GM12878 (cell line): ENCODE measurements at regions not wholly inside any gene's neighbourhood (a gene's known extent, or its start where the extent isn't known, plus 50 kb on each side); places are given as distances from the start of the nearest gene placed in this dataset.

Experiments
- ATAC-seq: fragments of 200-7000 bp; cut with Tn5 transposase; 3 replicates; pipeline ENCODE4 v1.9.1; 2020; ENCODE audit warnings: mild to moderate bottlenecking, moderate library complexity
- BruUV-seq: library from RNA; stranded (reverse); fragments of 400-500 nt; replicated peaks from 2 replicates; lab custom pipeline; 2021; lab: Mats Ljungman, UMichigan
- CTCF ChIA-PET: fragments of 300-600 bp; sonication (Branson Sonifier 250); formaldehyde crosslinking; extraction: SDS; loops from one replicate; lab custom pipeline; 2021; ENCODE audit warnings: inconsistent platforms; lab: Yijun Ruan, JAX
- POLR2A ChIA-PET: fragments of 350-600 bp; formaldehyde crosslinking; extraction: SDS; loops from one replicate; lab custom pipeline; 2021; ENCODE audit warnings: inconsistent platforms; lab: Charles Lee
- RAD21 ChIA-PET: fragments of 300-600 bp; sonication (Branson Sonifier 250); formaldehyde crosslinking; loops from one replicate; lab custom pipeline; 2023; ENCODE audit warnings: antibody characterized with exemption; ENCODE audit not compliant: unreplicated experiment; lab: Charles Lee
- SMC1A ChIA-PET: fragments of 300-600 bp; sonication (Branson Sonifier 250); formaldehyde crosslinking; loops from one replicate; lab custom pipeline; 2023; ENCODE audit not compliant: unreplicated experiment, uncharacterized antibody; lab: Charles Lee
- DNase-seq: peaks from one replicate; pipeline ENCODE4 v3.0.0-alpha.2; 2011; ENCODE audit warnings: low read depth, low spot score
- FAIRE-seq: peaks from 3 replicates; lab custom pipeline; 2011; peaks lifted over from hg19 to GRCh38; lab: Jason Lieb, UNC
- H2AFZ ChIP-seq: 2 replicates; pipeline ENCODE4 v1.6.0; 2011; ENCODE audit warnings: low read depth, low read length, control low read depth; ENCODE audit not compliant: control insufficient read depth
- H3K27ac ChIP-seq: 2 replicates; pipeline ENCODE4 v1.5.1; 2011; ENCODE audit warnings: control low read depth; ENCODE audit not compliant: control insufficient read depth, insufficient read depth
- H3K27me3 ChIP-seq, 2 experiments: replicated peaks in 1 of 2; 2 replicates each; pipeline versions ENCODE4 v1.6.0 to v1.6.1; 2011; ENCODE audit warnings: low read length in 1 of 2; ENCODE audit not compliant: control insufficient read depth in 2 of 2, insufficient read depth in 2 of 2
- H3K36me3 ChIP-seq, 2 experiments: 2 replicates each; pipeline ENCODE4 v1.5.1; 2011; ENCODE audit warnings: low read length in 1 of 2; ENCODE audit not compliant: control insufficient read depth in 2 of 2, insufficient read depth in 2 of 2
- H3K4me1 ChIP-seq: 2 replicates; pipeline ENCODE4 v1.6.1; 2011; ENCODE audit warnings: mild to moderate bottlenecking, low read length, moderate library complexity, mixed read lengths; ENCODE audit not compliant: control insufficient read depth, insufficient read depth
- H3K4me2 ChIP-seq: 2 replicates; pipeline ENCODE4 v1.6.0; 2011; ENCODE audit warnings: control low read depth; ENCODE audit not compliant: control insufficient read depth, insufficient read depth
- H3K4me3 ChIP-seq: fragments of 200-600 bp; sonication (generic); 2 replicates; pipeline ENCODE4 v1.5.1; 2016
- H3K79me2 ChIP-seq: 2 replicates; pipeline ENCODE4 v1.6.0; 2011; ENCODE audit warnings: low read length; ENCODE audit not compliant: control insufficient read depth, insufficient read depth
- H3K9ac ChIP-seq: 2 replicates; pipeline ENCODE4 v1.8.0; 2011; ENCODE audit warnings: low read length, control low read depth, mixed read lengths; ENCODE audit not compliant: control insufficient read depth, insufficient read depth
- H3K9me3 ChIP-seq: replicated peaks from 3 replicates; pipeline ENCODE4 v1.5.1; 2011; ENCODE audit warnings: mild to moderate bottlenecking, low read length; ENCODE audit not compliant: control insufficient read depth, insufficient read depth
- H4K20me1 ChIP-seq: 2 replicates; pipeline ENCODE4 v1.6.0; 2011; ENCODE audit not compliant: control insufficient read depth, insufficient read depth
- IRF3 ChIP-seq: fragments of 450-650 bp; IDR thresholded peaks from 2 replicates; pipeline ENCODE4 v1.6.1; 2014; ENCODE audit warnings: mild to moderate bottlenecking
- MTA2 ChIP-seq: fragments of 450-650 bp; IDR thresholded peaks from 2 replicates; pipeline ENCODE4 v1.6.1; 2016; ENCODE audit warnings: low read depth, mild to moderate bottlenecking, moderate library complexity
- RAD21 ChIP-seq: IDR thresholded peaks from 2 replicates; pipeline ENCODE4 v1.6.1; 2011; ENCODE audit warnings: mild to moderate bottlenecking, low read depth, low read length, moderate library complexity; ENCODE audit not compliant: insufficient read depth
- RAD51 ChIP-seq: fragments of 450-650 bp; IDR thresholded peaks from 2 replicates; pipeline ENCODE4 v1.6.1; 2016; ENCODE audit warnings: moderate library complexity, mild to moderate bottlenecking, inconsistent platforms
- SMC3 ChIP-seq: IDR thresholded peaks from 2 replicates; pipeline ENCODE4 v1.6.1; 2011; ENCODE audit warnings: low read length, improper control_type of control experiment, borderline replicate concordance
- WGBS: methylation state at CpG from one replicate; pipeline ENCODE4 v1.1.6; 2016; ENCODE audit warnings: low lambda C conversion rate; ENCODE audit not compliant: insufficient replicate concordance, insufficient coverage; ENCODE audit errors: missing lambda C conversion rate; 5-methylcytosine and 5-hydroxymethylcytosine counted together
- in situ Hi-C: fragments of 300-500 bp; cut with MboI; formaldehyde crosslinking; loops from 9 replicates; pipeline ENCODE4 v1.14.3; 2018; ENCODE audit warnings: mixed read lengths
- intact Hi-C: fragments of 100-400 bp; cut with micrococcal nuclease; formaldehyde crosslinking; loops from one replicate; pipeline ENCODE4 v1.14.2; 2022; ENCODE audit not compliant: unreplicated experiment
- TF ChIP-seq, protein P1 (sequence below): IDR thresholded peaks from 2 replicates; pipeline ENCODE4 v1.6.1; 2011; ENCODE audit warnings: mild to moderate bottlenecking, low read depth, low read length, moderate library complexity; ENCODE audit not compliant: insufficient replicate concordance
- TF ChIP-seq, protein P2 (sequence below), 3 experiments: IDR thresholded peaks in 2 of 3; conservative IDR thresholded peaks in 1 of 3; 2 replicates each; pipeline ENCODE4 v1.5.1; 2011; ENCODE audit warnings: low read depth in 3 of 3, low read length in 3 of 3, mild to moderate bottlenecking in 3 of 3, control low read depth in 2 of 3, moderate library complexity in 2 of 3, inconsistent platforms in 1 of 3, mixed read lengths in 1 of 3; ENCODE audit not compliant: control insufficient read depth in 2 of 3, insufficient read depth in 1 of 3; ENCODE audit errors: extremely low read depth in 1 of 3

DNA sequence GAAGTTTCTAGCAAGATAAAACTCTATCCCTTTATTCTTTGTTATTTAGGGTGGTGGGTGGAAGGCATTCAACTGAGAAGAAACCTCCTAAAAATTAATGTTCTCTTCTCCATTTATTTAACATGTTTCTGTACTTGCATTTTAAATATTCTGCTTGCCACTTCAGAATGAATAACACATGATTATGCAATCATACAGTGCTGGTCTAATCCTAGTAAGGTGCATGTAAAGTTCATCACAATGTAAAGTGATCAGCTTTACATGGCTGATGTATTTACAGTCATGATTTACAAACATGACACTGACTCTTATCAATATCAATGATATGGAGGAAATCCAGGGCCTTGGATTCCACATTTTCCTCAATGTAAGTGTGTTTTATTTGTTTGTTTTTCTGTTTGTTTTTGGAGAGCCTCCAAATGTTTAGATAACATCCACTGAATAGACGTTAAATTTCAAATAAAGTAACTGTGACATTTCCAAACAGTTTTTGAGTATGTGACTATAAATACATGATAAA lies 342.1 kb upstream of the CTSO start:
- WGBS: 71% methylated on average over 1 of the region's 1 CpG
- Histone ChIP-seq H3K4me1 (no peaks in the 10 kb centered on the region), H3K27ac (no peak overlapping the region), H3K79me2 (no peaks in the 10 kb centered on the region), H3K9ac (no peak overlapping the region), H3K4me2 (no peak overlapping the region), H4K20me1 (no peaks in the 10 kb centered on the region), H3K4me3 (no peak overlapping the region), H2AFZ (no peak overlapping the region), H3K27me3 (no peaks in the 10 kb centered on the region), H3K36me3 (no peaks in the 10 kb centered on the region), H3K9me3 (no peaks in the 10 kb centered on the region)
- intact Hi-C loops: no loop called here
- ATAC-seq (no peak), DNase-seq (no peak), FAIRE-seq (no peak)
- SMC1A ChIA-PET: no interaction called here
- no TSS peak for BruUV-seq
- CTCF ChIA-PET: no interaction called here
- in situ Hi-C loops: no loop called here
- RAD21 ChIA-PET: no interaction called here
- POLR2A ChIA-PET: no interaction called here
- TF ChIP-seq IRF3 (no peak), MTA2 (no peak)
- TF ChIP-seq, protein P1, sequence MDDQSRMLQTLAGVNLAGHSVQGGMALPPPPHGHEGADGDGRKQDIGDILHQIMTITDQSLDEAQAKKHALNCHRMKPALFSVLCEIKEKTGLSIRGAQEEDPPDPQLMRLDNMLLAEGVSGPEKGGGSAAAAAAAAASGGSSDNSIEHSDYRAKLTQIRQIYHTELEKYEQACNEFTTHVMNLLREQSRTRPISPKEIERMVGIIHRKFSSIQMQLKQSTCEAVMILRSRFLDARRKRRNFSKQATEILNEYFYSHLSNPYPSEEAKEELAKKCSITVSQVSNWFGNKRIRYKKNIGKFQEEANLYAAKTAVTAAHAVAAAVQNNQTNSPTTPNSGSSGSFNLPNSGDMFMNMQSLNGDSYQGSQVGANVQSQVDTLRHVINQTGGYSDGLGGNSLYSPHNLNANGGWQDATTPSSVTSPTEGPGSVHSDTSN: no peak

DNA sequence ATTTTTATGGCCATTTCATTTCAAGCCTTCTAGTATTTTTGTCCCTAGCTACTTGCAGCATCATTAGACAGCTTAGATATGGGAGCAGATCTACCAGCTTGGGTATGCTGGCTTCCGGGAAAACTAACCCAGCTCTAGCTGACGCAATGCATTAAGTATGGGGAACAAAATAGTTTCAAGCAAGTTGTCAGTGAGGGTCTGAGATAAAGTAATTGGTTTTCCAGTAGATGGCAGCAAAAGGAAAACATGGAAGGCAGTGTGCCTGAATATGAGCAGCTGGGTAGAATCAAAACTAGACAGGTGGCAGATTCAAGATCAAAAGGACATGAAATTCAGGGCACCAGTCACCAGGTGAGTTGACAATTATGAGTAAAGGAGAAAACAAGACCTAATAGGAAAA lies 340.9 kb upstream of the CTSO start:
- Histone ChIP-seq H3K79me2 (no peaks in the 10 kb centered on the region), H3K9me3 (no peaks in the 10 kb centered on the region), H3K27me3 (no peaks in the 10 kb centered on the region), H3K4me3 (no peak overlapping the region), H3K9ac (no peak overlapping the region), H3K36me3 (no peaks in the 10 kb centered on the region), H3K4me2 (no peak overlapping the region), H2AFZ (no peak overlapping the region), H4K20me1 (no peaks in the 10 kb centered on the region), H3K27ac (no peak overlapping the region), H3K4me1 (no peaks in the 10 kb centered on the region)
- ChIA-PET RAD21 (interaction anchor here (0.7 to 2.6 kb wide), 2 partner anchors 87 to 126 kb away, joined by 4 to 12 read pairs; no protein-coding TSS in a partner anchor), POLR2A (no interaction called here), CTCF (interaction anchor here (0.6 to 1.7 kb wide), 9 partner anchors 15 to 907 kb away, joined by 4 to 7 read pairs (median 4); no protein-coding TSS in a partner anchor), SMC1A (interaction anchor here (1.1 kb wide), 1 partner anchor 125 kb away, joined by 4 read pairs; no protein-coding TSS in a partner anchor)
- no TSS peak for BruUV-seq
- FAIRE-seq (no peak), ATAC-seq (peak; percentile 55), DNase-seq (no peak)
- no peak for TF ChIP-seq RAD51
- TF ChIP-seq, protein P2, sequence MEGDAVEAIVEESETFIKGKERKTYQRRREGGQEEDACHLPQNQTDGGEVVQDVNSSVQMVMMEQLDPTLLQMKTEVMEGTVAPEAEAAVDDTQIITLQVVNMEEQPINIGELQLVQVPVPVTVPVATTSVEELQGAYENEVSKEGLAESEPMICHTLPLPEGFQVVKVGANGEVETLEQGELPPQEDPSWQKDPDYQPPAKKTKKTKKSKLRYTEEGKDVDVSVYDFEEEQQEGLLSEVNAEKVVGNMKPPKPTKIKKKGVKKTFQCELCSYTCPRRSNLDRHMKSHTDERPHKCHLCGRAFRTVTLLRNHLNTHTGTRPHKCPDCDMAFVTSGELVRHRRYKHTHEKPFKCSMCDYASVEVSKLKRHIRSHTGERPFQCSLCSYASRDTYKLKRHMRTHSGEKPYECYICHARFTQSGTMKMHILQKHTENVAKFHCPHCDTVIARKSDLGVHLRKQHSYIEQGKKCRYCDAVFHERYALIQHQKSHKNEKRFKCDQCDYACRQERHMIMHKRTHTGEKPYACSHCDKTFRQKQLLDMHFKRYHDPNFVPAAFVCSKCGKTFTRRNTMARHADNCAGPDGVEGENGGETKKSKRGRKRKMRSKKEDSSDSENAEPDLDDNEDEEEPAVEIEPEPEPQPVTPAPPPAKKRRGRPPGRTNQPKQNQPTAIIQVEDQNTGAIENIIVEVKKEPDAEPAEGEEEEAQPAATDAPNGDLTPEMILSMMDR (IDR thresholded peaks at IDR 0.05 in 2 of 3, conservative IDR thresholded peaks at IDR 0.05 in 1 of 3; ENCODE audit: control insufficient read depth in 2 of 3, extremely low read depth in 1 of 3, insufficient read depth in 1 of 3, low read depth in 3 of 3, low read length in 3 of 3): peak in 1 of 3 experiments; percentile 29; a peak in 2 of 6 replicates
- peak; percentile 15; the same call in 1 of the 2 replicates for TF ChIP-seq SMC3
- peak; percentile 50; the same call in 1 of the 2 replicates for TF ChIP-seq RAD21
- in situ Hi-C loops (no loop called here), intact Hi-C loops (no loop called here)
- 0% methylated on average over 2 of the region's 2 CpGs for WGBS
